Psoas muscle (tissue), 7 donors: ENCODE measurements at regions not wholly inside any gene's neighbourhood (a gene's known extent, or its start where the extent isn't known, plus 50 kb on each side); places are given as distances from the start of the nearest gene placed in this dataset.

Source experiments
- ATAC-seq, 4 donors: fragments of 200-7000 bp; cut with Tn5 transposase; one replicate each; pipeline ENCODE4 v1.9.1; 2020; ENCODE audit warnings: moderate library complexity in 3 of 4, mild to moderate bottlenecking in 2 of 4
- DNase-seq, 2 donors: peaks; one replicate each; pipeline ENCODE4 v3.0.0-alpha.2; 2020
- H3K27ac ChIP-seq: fragments of 200-600 bp; one replicate; pipeline ENCODE4 v1.8.0; 2022
- H3K27me3 ChIP-seq, 3 donors: fragments of 200-600 bp in 1 of 3; one replicate each; pipeline versions ENCODE4 v1.6.1 to v1.8.0; 2013 to 2022; ENCODE audit warnings: low read length in 2 of 3, mild to moderate bottlenecking in 2 of 3, moderate library complexity in 1 of 3; ENCODE audit not compliant: insufficient read depth in 3 of 3
- H3K36me3 ChIP-seq, 2 donors: fragments of 200-600 bp in 1 of 2; one replicate each; pipeline versions ENCODE4 v1.6.1 to v1.8.0; 2013 to 2022; ENCODE audit warnings: low read depth in 1 of 2, mild to moderate bottlenecking in 1 of 2, moderate library complexity in 1 of 2; ENCODE audit not compliant: insufficient read depth in 1 of 2
- H3K4me1 ChIP-seq: fragments of 200-600 bp; one replicate; pipeline ENCODE4 v1.8.0; 2022
- H3K4me3 ChIP-seq: fragments of 200-600 bp; one replicate; pipeline ENCODE4 v1.8.0; 2022; ENCODE audit warnings: mild to moderate bottlenecking
- H3K9me3 ChIP-seq: fragments of 200-600 bp; one replicate; pipeline ENCODE4 v1.8.0; 2022
- CTCF ChIP-seq: fragments of 200-600 bp; IDR thresholded peaks from one replicate; pipeline ENCODE4 v1.8.0; 2022; ENCODE audit warnings: antibody characterized with exemption
- WGBS, 3 donors: extraction: QIAGEN DNeasy Blood & Tissue Kit; methylation state at CpG; one replicate each; pipeline versions ENCODE4 v1.1.6 to v1.1.7; 2013; 5-methylcytosine and 5-hydroxymethylcytosine counted together
- intact Hi-C, 2 donors: fragments of 100-400 bp; cut with DNase I; formaldehyde crosslinking; loops; one replicate each; pipeline versions ENCODE4 v1.11.0 to v1.14.2; 2022
- donor health status: healthy with polysubstance abuse.
- donor health status: DM: no; HTN: no; CAD: no; lungs with moderate emphysema.
- donor health status: Bipolar disorder and iron deficiency.
- donor health status: healthy.
- donor health status: DM: yes; HTN: yes; CAD: no.
- donor health status: DM: no; HTN: no; CAD: no.
- donor health status: DM: yes; HTN: yes; CAD: no.

DNA sequence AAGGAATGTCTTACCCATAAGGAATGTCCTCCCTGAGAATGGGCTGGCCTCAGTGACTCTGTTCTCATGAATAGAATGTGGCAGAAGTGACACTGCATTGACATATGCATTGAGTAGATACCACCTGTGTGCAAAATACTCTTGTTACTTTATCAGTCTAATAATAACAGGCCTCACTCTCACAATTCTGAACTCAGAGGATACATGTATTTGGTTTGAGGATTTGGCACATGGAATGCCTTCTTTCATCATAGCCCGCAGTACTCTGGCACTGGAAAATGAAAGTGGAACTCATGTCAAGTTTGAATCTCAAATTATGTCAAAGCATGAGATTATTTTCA, 52.9 kb upstream of the PLCB4 start:
- intact Hi-C loops: loop anchor here in 1 of 2 donors (10.0 kb wide), 1 partner anchor 49 kb away; the partner anchor contains the start of gene PLCB4
- Histone ChIP-seq H3K4me3 (no peak overlapping the region), H3K36me3 (no peaks in the 10 kb centered on the region), H3K9me3 (no peaks in the 10 kb centered on the region), H3K27me3 (no peaks in the 10 kb centered on the region), H3K27ac (no peak overlapping the region), H3K4me1 (no peaks in the 10 kb centered on the region)
- TF ChIP-seq CTCF: no peak
- no peak for DNase-seq
- 18 to 58% (median 32%) methylated on average over 1 of the region's 1 CpG for WGBS, 3 donors
- no peak for ATAC-seq

GRCh38 chr20:9018346-9018745, 50.5 kb upstream of the PLCB4 start:
- no peaks in the 10 kb centered on the region for H3K4me1 ChIP-seq
- H3K9me3 ChIP-seq: no peaks in the 10 kb centered on the region
- TF ChIP-seq CTCF: no peak
- no peak overlapping the region for H3K4me3 ChIP-seq
- H3K27me3 ChIP-seq: no peaks in the 10 kb centered on the region
- intact Hi-C loops: loop anchor here in 1 of 2 donors (10.0 kb wide), 1 partner anchor 46 kb away; the partner anchor contains the start of gene PLCB4
- no peak overlapping the region for H3K27ac ChIP-seq
- ATAC-seq (no peak), DNase-seq (no peak)
- WGBS, 3 donors: 95% methylated on average over 1 of the region's 1 CpG
- no peaks in the 10 kb centered on the region for H3K36me3 ChIP-seq
